ENCODE measurements at regions not wholly inside any gene's neighbourhood (a gene's known extent, or its start where the extent isn't known, plus 50 kb on each side); places are given as distances from the start of the nearest gene placed in this dataset.
"Not testable (repeated sequence)": the region's sequence is repeated elsewhere in the genome, so short reads cannot be mapped to it uniquely, and the experiment has no call there.

- no peak for DNase-seq (ENCODE audit: low spot score)
These were observed 92.6 kb upstream of the RNF32 start for GRCh38 chr7:156547884-156548561.

- no peak for DNase-seq (ENCODE audit: low spot score)
These were observed 94.6 kb upstream of the RNF32 start for GRCh38 chr7:156545979-156546378.

DNA sequence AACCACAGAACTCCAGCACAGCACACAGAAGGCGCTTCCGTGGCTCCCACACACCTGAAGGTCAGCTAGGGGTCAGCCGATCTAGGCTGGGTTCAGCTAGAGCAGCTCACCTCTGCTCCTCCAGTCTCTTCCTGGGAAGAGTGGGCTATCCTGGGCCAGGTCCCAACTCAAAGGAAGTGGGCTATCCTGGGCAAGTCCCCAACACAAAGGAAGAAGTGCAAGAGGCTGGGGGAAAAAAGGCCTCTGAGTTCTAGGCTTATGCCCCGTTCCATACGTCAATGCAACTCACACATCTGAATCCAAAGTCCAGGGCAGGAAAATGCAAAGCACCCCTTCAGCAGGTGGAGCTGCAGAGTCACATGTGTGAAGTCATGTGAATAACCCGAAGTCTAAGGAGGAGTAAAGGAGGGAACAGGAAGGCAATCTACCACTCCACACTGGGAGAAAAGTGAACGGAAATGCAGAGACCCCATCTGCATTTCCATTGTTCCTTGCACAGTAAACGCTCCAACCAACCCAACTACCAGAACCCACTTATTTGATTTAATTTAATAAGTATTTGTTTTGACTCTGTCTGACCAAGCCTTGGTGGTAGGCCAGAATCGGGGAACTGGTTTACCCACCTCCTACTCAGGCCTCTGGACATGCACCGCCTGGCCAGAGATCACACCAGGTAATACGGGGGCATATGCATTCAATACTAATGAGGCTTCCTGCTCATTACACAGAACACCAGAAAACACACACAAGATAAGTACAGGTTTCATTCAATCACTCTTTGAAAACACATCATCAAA lies 95.5 kb upstream of the RNF32 start:
- DNase-seq (ENCODE audit: low spot score): no peak

DNA sequence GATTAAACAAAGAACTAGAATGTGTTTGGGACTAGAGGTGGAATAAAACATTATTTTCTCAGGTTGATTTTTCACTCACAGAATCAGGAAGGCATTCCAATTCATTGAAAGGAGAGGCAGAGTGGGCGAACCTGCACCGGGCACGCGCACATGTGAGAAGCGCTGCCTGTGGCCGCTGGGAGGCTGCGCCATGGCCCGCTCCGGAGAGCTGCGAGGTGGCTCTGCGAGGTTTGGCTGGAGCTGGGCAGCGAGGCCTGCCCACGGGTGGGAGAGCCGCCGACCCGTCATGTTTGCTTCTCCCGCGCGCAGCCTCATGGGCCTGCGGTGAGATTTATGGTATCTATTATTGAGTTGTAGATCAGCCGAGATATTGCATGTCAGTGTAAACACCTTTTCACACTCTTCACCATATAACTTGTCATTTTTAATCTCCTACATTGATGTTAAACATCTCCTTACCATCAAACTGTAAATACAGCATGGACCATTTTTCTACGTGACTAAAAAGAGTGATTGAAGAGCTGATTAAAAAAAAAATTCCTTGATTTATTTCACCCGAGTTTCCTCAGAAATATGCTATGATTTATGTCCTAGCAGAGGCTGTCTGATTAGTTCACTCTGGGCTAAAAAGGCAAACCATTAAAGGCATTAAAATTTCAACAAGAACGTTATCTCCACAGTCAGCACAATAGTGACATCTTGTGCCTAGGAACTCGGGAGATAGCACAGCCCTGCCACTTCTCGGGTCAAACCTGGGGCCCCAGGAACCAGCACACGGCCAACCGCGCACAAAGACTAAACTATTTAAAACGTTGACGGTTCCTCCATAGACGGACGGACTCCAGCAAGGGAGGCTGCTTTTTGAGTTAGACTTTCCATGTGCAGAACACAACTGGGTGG lies 96.6 kb upstream of the RNF32 start:
- DNase-seq (ENCODE audit: low spot score): no peak

DNA sequence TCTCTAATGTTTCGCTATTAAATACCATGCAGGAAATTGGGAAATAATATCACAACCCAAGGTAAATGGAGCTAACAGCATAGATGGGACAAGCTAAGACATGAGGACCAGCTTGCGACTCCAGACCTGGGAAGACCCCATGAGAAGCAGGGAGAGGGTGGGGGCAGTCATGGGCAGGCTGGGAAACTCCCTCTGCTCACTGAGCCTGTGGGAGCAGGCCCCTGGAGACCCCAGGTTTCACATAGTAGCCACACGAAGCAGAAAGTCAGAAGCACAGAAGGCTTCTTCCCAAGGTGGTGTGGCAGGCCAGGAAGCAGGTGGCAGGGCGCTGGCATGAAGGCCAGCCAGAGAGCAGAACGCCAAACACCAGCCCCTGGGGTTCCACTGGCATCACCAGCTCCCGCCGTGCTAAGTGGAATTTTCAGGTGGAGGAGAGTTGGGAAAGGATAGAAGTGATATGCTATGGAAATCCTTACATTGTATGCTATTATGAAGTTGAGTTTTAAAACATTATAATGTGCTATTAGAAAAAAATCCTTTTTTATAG lies 99.9 kb upstream of the RNF32 start:
- no peak for DNase-seq (ENCODE audit: low spot score)

DNA sequence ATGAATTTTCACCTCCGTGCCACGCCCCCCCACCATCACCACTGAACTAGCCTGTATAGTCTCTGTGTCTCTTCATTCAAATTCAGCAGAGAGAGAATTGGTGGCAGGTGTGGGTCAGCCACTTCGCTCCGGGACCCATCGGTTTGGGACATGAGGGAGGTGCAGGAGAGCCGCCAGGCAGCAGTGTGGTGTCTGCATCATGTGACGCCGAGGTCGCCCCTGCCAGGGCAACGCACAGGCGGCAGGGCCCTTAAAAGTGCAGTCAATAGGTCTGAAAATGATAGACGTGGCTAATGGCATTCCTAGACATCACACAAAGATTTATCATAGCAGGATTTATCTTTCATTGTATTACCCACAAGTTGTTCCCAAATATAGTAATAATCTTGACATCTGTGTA lies 100.6 kb upstream of the RNF32 start:
- DNase-seq (ENCODE audit: low spot score): no peak

- no peak for DNase-seq (ENCODE audit: low spot score)
These were observed 103.6 kb upstream of the RNF32 start for GRCh38 chr7:156537006-156537405.

DNA sequence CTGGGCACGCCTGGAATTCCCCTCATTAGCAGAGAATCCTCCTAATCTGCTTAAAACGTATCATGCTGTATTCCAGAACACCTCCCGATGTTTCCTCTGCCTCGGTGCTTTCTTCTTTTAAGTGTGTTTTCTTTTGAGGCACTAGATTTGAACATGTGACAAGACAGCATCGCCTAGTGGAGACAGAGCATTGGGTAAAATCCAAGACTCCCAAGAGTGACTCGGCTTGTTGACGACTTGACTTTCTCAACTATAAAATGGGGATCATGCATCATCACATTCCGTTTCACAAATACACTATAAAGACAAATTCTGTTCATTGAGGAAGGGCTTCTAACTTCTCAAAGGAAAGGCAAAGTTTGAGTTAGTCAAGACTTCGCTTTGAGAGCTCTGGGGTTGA lies 105.6 kb upstream of the RNF32 start:
- DNase-seq (ENCODE audit: low spot score): no peak

DNA sequence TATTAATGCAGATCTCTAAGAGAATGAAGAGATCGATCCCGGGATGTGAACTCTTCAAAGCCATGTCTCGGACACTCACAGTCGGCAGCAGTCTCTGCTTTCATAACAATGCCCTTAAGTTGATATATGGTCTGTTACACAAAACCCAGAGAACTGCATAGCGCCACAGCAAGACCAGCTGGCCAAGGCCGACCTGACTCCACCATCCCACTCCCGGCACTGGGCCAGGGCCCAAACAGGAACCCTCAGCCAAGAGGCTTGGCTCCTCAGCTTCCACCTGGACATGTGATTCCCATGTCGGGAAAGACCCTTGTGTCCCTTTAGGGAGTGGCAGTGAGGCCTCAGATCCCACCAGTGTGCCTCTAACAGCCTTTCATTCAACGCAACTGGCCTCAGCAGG lies 106.6 kb upstream of the RNF32 start:
- no peak for DNase-seq (ENCODE audit: low spot score)

DNA sequence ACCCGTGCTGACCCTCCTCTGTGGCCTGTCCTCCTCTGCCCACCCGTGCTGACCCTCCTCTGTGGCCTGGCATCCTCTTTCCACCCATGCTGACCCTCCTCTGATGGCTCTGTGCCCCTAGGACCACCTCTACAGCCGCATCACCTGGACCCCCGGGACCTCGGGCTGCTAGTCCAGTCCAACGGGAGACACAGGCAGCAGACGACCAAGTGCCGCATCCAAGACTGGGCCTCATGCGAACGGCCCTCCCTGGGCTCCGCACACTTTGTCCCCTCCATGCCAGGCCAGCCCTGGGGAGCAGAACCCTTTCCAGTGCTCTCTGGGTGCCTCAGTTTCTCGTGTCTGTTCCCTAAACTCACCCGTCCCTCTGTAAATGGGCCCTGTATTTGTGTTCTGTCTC lies 107.2 kb upstream of the RNF32 start:
- no peak for DNase-seq (ENCODE audit: low spot score)

GRCh38 chr7:156532016-156532602 lies 108.5 kb upstream of the RNF32 start:
- DNase-seq (ENCODE audit: low spot score): no peak

- no peak for DNase-seq (ENCODE audit: low spot score)
These were observed 110.6 kb upstream of the RNF32 start for GRCh38 chr7:156529956-156530355.

GRCh38 chr7:156527458-156527890 lies 113.1 kb upstream of the RNF32 start:
- no peak for DNase-seq (ENCODE audit: low spot score)

- DNase-seq (ENCODE audit: low spot score): no peak
These were observed 115.6 kb upstream of the RNF32 start for GRCh38 chr7:156524818-156525597.

GRCh38 chr7:156523447-156524048 lies 117.0 kb upstream of the RNF32 start:
- DNase-seq (ENCODE audit: low spot score): no peak

- no peak for DNase-seq (ENCODE audit: low spot score)
These were observed 117.8 kb upstream of the RNF32 start for GRCh38 chr7:156522801-156523200.

GRCh38 chr7:156519070-156519469 lies 121.5 kb upstream of the RNF32 start:
- no peak for DNase-seq (ENCODE audit: low spot score)

DNA sequence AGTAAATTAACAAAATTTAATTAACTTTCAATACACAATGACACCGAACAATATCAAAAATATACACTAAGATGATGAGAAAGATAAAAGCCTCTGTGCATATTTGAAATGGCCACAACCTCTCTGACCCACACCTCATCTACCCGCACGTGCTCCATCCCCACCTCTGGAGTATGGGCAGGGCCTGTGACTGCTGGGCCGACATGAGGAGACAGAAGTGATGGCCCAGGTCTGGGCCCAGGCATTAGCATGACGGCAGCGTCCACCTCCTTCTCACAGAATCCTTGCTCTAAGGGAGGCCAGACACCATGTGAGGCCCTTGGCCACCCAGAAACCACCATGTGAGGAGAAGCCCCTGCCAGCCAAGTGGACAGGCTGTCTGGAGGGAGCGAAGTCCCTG lies 122.1 kb upstream of the RNF32 start:
- no peak for DNase-seq (ENCODE audit: low spot score)

GRCh38 chr7:156517858-156518257 lies 122.7 kb upstream of the RNF32 start:
- DNase-seq (ENCODE audit: low spot score): not testable (repeated sequence)

DNA sequence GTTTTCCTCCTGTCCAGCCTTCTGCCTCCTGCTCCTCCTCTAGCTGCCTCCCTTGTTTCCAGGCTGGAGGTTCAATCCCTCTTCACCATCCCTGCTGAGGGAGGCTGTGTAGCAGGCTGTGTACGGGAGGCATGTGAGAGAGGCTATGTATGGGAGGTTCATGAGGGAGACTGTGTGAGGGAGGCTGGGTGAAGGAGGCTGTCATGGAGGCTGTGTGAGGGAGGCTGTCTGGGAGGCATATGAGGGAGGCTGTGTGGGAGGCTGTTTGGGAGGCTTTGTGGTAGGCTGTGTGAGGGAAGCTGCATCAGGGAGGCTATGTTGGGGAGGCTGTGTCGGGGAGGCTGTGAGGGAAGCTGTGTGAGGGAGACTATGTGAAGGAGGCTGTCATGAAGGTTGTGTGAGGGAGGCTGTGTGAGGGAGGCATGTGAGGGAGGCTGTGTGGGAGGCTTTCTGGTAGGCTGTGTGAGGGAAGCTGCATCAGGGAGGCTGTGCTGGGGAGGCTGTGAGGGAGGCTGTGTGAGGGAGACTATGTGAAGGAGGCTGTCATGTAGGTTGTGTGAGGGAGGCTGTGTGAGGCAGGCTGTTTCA lies 123.7 kb upstream of the RNF32 start:
- no peak for DNase-seq (ENCODE audit: low spot score)

All from iPS-NIHi11 (cell line).